ENCODE measurements at regions not wholly inside any gene's neighbourhood (a gene's known extent, or its start where the extent isn't known, plus 50 kb on each side); places are given as distances from the start of the nearest gene placed in this dataset.

DNA sequence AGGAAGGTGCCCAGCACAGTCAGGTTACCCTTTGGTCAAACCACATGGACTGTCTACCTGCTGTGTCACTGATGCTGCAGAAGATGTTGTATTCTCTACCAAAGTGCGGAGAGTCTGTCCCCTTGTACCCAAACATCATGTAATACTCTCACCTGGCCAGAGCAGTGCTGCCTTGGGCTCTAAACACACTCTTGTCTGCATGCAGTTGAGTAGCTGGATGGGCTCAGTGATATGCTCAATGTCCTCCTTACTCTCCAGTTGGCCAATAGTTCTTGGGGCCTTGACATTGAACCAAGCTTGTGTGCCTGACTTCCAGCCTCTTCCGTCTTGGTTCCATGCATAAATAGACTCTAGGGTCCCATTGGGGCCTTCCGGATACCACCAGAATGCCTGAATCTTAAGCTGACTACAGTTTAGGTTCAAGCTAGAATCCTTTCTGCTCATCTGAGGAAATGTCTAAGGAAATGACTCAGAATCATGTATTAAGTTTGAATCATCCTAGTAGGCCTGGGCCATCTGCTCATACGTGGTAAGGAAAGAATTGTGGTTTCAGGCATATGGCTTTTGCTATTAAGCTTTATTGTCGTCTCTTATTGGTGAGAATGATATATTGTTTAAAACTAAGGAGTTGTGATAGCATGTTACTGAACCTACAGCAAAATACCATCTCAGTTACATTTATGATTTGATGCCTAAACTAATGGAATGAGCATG lies 118.0 kb downstream of the OTUD1 start:
- peak overlapping the region in 1 of 2 experiments; percentile 48 for H3K4me3 ChIP-seq (ENCODE audit: insufficient read depth in 1 of 2, low read depth in 1 of 2, low read length in 2 of 2)
- H4K8ac ChIP-seq (ENCODE audit: low read length): no peak overlapping the region

DNA sequence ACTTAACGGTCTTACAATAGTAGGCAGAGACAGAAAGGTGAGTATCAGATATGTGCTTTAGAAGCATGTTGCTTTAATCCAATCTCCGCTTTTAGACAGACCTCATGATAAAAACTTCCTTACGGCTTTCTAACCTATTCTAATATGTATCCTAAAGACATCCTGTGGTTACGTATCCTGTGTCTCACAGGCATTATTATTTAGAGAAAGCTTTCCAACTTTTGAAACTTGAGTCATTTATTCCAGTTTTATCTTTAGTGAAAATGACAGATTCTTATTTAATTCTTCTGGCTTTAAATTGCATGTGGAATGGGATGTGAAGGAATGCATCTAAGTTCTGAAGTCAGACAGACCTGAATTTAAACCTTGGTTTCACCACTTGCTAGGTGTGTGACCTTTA lies 118.9 kb downstream of the OTUD1 start:
- no peak overlapping the region for H3K4me2 ChIP-seq (ENCODE audit: low read length, poor library complexity, severe bottlenecking)
- no peak overlapping the region for H3K18ac ChIP-seq (ENCODE audit: low read depth in 1 of 2, low read length in 2 of 2)
- no peak overlapping the region for H4K8ac ChIP-seq (ENCODE audit: low read length)
- no peak for DNase-seq
- H3K14ac ChIP-seq (ENCODE audit: low read length in 2 of 2): no peak overlapping the region
- no peak overlapping the region for H3K4ac ChIP-seq (ENCODE audit: low read depth in 1 of 2, low read length in 2 of 2)
- peak overlapping the region in 1 of 2 experiments; percentile 53 for H3K4me3 ChIP-seq (ENCODE audit: insufficient read depth in 1 of 2, low read depth in 1 of 2, low read length in 2 of 2)
- no peaks in the 10 kb centered on the region for H3K79me1 ChIP-seq (replicated peaks; ENCODE audit: low read length, poor library complexity, severe bottlenecking)
- no peak overlapping the region for H2BK15ac ChIP-seq (ENCODE audit: low read depth, poor library complexity, severe bottlenecking)
- no peaks in the 10 kb centered on the region for H3K36me3 ChIP-seq (ENCODE audit: control insufficient read depth in 1 of 2, insufficient read depth in 2 of 2, low read depth in 1 of 2, low read length in 2 of 2)
- H3K27me3 ChIP-seq (ENCODE audit: control insufficient read depth in 1 of 2, insufficient read depth in 1 of 2, low read length in 2 of 2): no peaks in the 10 kb centered on the region
- no peak overlapping the region for H3K27ac ChIP-seq (ENCODE audit: low read length, poor library complexity, severe bottlenecking)
- H2BK12ac ChIP-seq (ENCODE audit: low read length in 2 of 2): no peak overlapping the region
- H3K9me3 ChIP-seq (ENCODE audit: control insufficient read depth, low read length): peaks cover 24% of the 10 kb centered on the region
- no peak overlapping the region for H2BK5ac ChIP-seq (ENCODE audit: low read depth, low read length, poor library complexity, severe bottlenecking)
- no peak overlapping the region for H2AK5ac ChIP-seq (ENCODE audit: low read length, severe bottlenecking)
- 95% methylated on average over 3 of the region's 4 CpGs for WGBS
- no peak overlapping the region for H3K23ac ChIP-seq (ENCODE audit: low read length in 2 of 2)
- H2BK120ac ChIP-seq (ENCODE audit: low read depth, low read length): no peak overlapping the region
- no peak overlapping the region for H4K91ac ChIP-seq (ENCODE audit: low read length)
- no peak overlapping the region for H2AFZ ChIP-seq (ENCODE audit: low read depth, low read length)
- peak overlapping the region; percentile 41 for H3K9ac ChIP-seq (ENCODE audit: low read length)
- no peaks in the 10 kb centered on the region for H3K4me1 ChIP-seq (ENCODE audit: control insufficient read depth, insufficient read depth, low read depth, low read length)

More for the DNA sequence above, 118.0 kb downstream of the OTUD1 start:
- Histone ChIP-seq H3K4me1 (ENCODE audit: control insufficient read depth, insufficient read depth, low read depth, low read length) (no peaks in the 10 kb centered on the region), H2BK15ac (ENCODE audit: low read depth, poor library complexity, severe bottlenecking) (no peak overlapping the region), H2AK5ac (ENCODE audit: low read length, severe bottlenecking) (no peak overlapping the region), H2BK120ac (ENCODE audit: low read depth, low read length) (no peak overlapping the region), H3K36me3 (ENCODE audit: control insufficient read depth in 1 of 2, insufficient read depth in 2 of 2, low read depth in 1 of 2, low read length in 2 of 2) (no peaks in the 10 kb centered on the region), H3K4me2 (ENCODE audit: low read length, poor library complexity, severe bottlenecking) (no peak overlapping the region), H4K91ac (ENCODE audit: low read length) (no peak overlapping the region), H3K27me3 (ENCODE audit: control insufficient read depth in 1 of 2, insufficient read depth in 1 of 2, low read length in 2 of 2) (no peaks in the 10 kb centered on the region), H3K4ac (ENCODE audit: low read depth in 1 of 2, low read length in 2 of 2) (no peak overlapping the region), H2BK5ac (ENCODE audit: low read depth, low read length, poor library complexity, severe bottlenecking) (no peak overlapping the region), H2BK12ac (ENCODE audit: low read length in 2 of 2) (no peak overlapping the region), H2AFZ (ENCODE audit: low read depth, low read length) (no peak overlapping the region), H3K27ac (ENCODE audit: low read length, poor library complexity, severe bottlenecking) (no peak overlapping the region), H3K9ac (ENCODE audit: low read length) (peak overlapping the region; percentile 41), H3K14ac (ENCODE audit: low read length in 2 of 2) (no peak overlapping the region), H3K9me3 (ENCODE audit: control insufficient read depth, low read length) (peaks cover 15% of the 10 kb centered on the region), H3K18ac (ENCODE audit: low read depth in 1 of 2, low read length in 2 of 2) (no peak overlapping the region), H3K79me1 (replicated peaks; ENCODE audit: low read length, poor library complexity, severe bottlenecking) (no peaks in the 10 kb centered on the region), H3K23ac (ENCODE audit: low read length in 2 of 2) (no peak overlapping the region)
- peak; percentile 33 for DNase-seq
- WGBS: 43% methylated on average over 4 of the region's 5 CpGs

- no peak overlapping the region for H2BK5ac ChIP-seq (ENCODE audit: low read depth, low read length, poor library complexity, severe bottlenecking)
- H3K4me2 ChIP-seq (ENCODE audit: low read length, poor library complexity, severe bottlenecking): no peak overlapping the region
- H4K91ac ChIP-seq (ENCODE audit: low read length): no peak overlapping the region
- no peak overlapping the region for H4K8ac ChIP-seq (ENCODE audit: low read length)
- H3K4me1 ChIP-seq (ENCODE audit: control insufficient read depth, insufficient read depth, low read depth, low read length): no peaks in the 10 kb centered on the region
- no peak overlapping the region for H3K27ac ChIP-seq (ENCODE audit: low read length, poor library complexity, severe bottlenecking)
- no peak overlapping the region for H2BK15ac ChIP-seq (ENCODE audit: low read depth, poor library complexity, severe bottlenecking)
- H2AFZ ChIP-seq (ENCODE audit: low read depth, low read length): no peak overlapping the region
- no peak overlapping the region for H2BK12ac ChIP-seq (ENCODE audit: low read length in 2 of 2)
- H3K18ac ChIP-seq (ENCODE audit: low read depth in 1 of 2, low read length in 2 of 2): no peak overlapping the region
- DNase-seq: no peak
- peaks cover 25% of the 10 kb centered on the region for H3K9me3 ChIP-seq (ENCODE audit: control insufficient read depth, low read length)
- no peak overlapping the region for H3K23ac ChIP-seq (ENCODE audit: low read length in 2 of 2)
- 89% methylated on average over 6 of the region's 6 CpGs for WGBS
- H2AK5ac ChIP-seq (ENCODE audit: low read length, severe bottlenecking): no peak overlapping the region
- H3K36me3 ChIP-seq (ENCODE audit: control insufficient read depth in 1 of 2, insufficient read depth in 2 of 2, low read depth in 1 of 2, low read length in 2 of 2): no peaks in the 10 kb centered on the region
- no peaks in the 10 kb centered on the region for H3K27me3 ChIP-seq (ENCODE audit: control insufficient read depth in 1 of 2, insufficient read depth in 1 of 2, low read length in 2 of 2)
- no peak overlapping the region for H3K4ac ChIP-seq (ENCODE audit: low read depth in 1 of 2, low read length in 2 of 2)
- H3K4me3 ChIP-seq (ENCODE audit: insufficient read depth in 1 of 2, low read depth in 1 of 2, low read length in 2 of 2): peak overlapping the region in 1 of 2 experiments; percentile 53
- no peaks in the 10 kb centered on the region for H3K79me1 ChIP-seq (replicated peaks; ENCODE audit: low read length, poor library complexity, severe bottlenecking)
- H2BK120ac ChIP-seq (ENCODE audit: low read depth, low read length): no peak overlapping the region
- no peak overlapping the region for H3K14ac ChIP-seq (ENCODE audit: low read length in 2 of 2)
- H3K9ac ChIP-seq (ENCODE audit: low read length): peak overlapping the region; percentile 62
Observed at GRCh38 chr10:23558361-23558799, 119.5 kb downstream of the OTUD1 start.

- Histone ChIP-seq H3K4me3 (ENCODE audit: insufficient read depth in 1 of 2, low read depth in 1 of 2, low read length in 2 of 2) (no peak overlapping the region), H3K27ac (ENCODE audit: low read length, poor library complexity, severe bottlenecking) (no peak overlapping the region), H2AK5ac (ENCODE audit: low read length, severe bottlenecking) (no peak overlapping the region), H3K4ac (ENCODE audit: low read depth in 1 of 2, low read length in 2 of 2) (no peak overlapping the region), H3K79me1 (replicated peaks; ENCODE audit: low read length, poor library complexity, severe bottlenecking) (no peaks in the 10 kb centered on the region), H3K9ac (ENCODE audit: low read length) (no peak overlapping the region), H2BK15ac (ENCODE audit: low read depth, poor library complexity, severe bottlenecking) (no peak overlapping the region), H3K14ac (ENCODE audit: low read length in 2 of 2) (no peak overlapping the region), H2AFZ (ENCODE audit: low read depth, low read length) (no peak overlapping the region), H3K4me2 (ENCODE audit: low read length, poor library complexity, severe bottlenecking) (no peak overlapping the region), H3K4me1 (ENCODE audit: control insufficient read depth, insufficient read depth, low read depth, low read length) (no peaks in the 10 kb centered on the region), H4K8ac (ENCODE audit: low read length) (no peak overlapping the region), H3K27me3 (ENCODE audit: control insufficient read depth in 1 of 2, insufficient read depth in 1 of 2, low read length in 2 of 2) (no peaks in the 10 kb centered on the region), H2BK5ac (ENCODE audit: low read depth, low read length, poor library complexity, severe bottlenecking) (no peak overlapping the region), H2BK12ac (ENCODE audit: low read length in 2 of 2) (no peak overlapping the region), H3K18ac (ENCODE audit: low read depth in 1 of 2, low read length in 2 of 2) (no peak overlapping the region), H2BK120ac (ENCODE audit: low read depth, low read length) (no peak overlapping the region), H4K91ac (ENCODE audit: low read length) (no peak overlapping the region), H3K36me3 (ENCODE audit: control insufficient read depth in 1 of 2, insufficient read depth in 2 of 2, low read depth in 1 of 2, low read length in 2 of 2) (no peaks in the 10 kb centered on the region), H3K9me3 (ENCODE audit: control insufficient read depth, low read length) (peaks cover 37% of the 10 kb centered on the region), H3K23ac (ENCODE audit: low read length in 2 of 2) (no peak overlapping the region)
- 61% methylated on average over 3 of the region's 3 CpGs for WGBS
- DNase-seq: no peak
Observed at GRCh38 chr10:23568996-23569395, 130.1 kb downstream of the OTUD1 start.
